T-helper 1 cell treated with Interleukin-12 subunit alpha and Interleukin-12 subunit beta and Interleukin-4 antibody, amounts not matched to agents 30 μg/mL and 1 μg/mL, for 36 hours (primary cell): ENCODE measurements at regions not wholly inside any gene's neighbourhood (a gene's known extent, or its start where the extent isn't known, plus 50 kb on each side); places are given as distances from the start of the nearest gene placed in this dataset.
"Not testable (repeated sequence)": the region's sequence is repeated elsewhere in the genome, so short reads cannot be mapped to it uniquely, and the experiment has no call there.

ENCODE experiments used
- H3K27ac Mint-ChIP-seq: one replicate; pipeline ENCODE4 v1.8.0; 2021; ENCODE audit warnings: mild to moderate bottlenecking, mixed read lengths
- H3K27me3 Mint-ChIP-seq: one replicate; pipeline ENCODE4 v1.8.0; 2021; ENCODE audit warnings: low read depth, mixed read lengths
- H3K36me3 Mint-ChIP-seq: one replicate; pipeline ENCODE4 v1.8.0; 2021; ENCODE audit warnings: low read depth, mixed read lengths
- H3K4me1 Mint-ChIP-seq: one replicate; pipeline ENCODE4 v1.8.0; 2021; ENCODE audit warnings: low read depth, mixed read lengths
- H3K4me3 Mint-ChIP-seq: one replicate; pipeline ENCODE4 v1.8.0; 2021; ENCODE audit warnings: mild to moderate bottlenecking, moderate library complexity, mixed read lengths
- H3K9me3 Mint-ChIP-seq: one replicate; pipeline ENCODE4 v1.8.0; 2021; ENCODE audit warnings: mixed read lengths

- peaks cover 5% of the 10 kb centered on the region for H3K9me3 Mint-ChIP-seq
- no peak overlapping the region for H3K27ac Mint-ChIP-seq
- H3K4me1 Mint-ChIP-seq, result no peaks in the 10 kb centered on the region
- no peaks in the 10 kb centered on the region for H3K36me3 Mint-ChIP-seq
- H3K4me3 Mint-ChIP-seq, result no peak overlapping the region
- no peaks in the 10 kb centered on the region for H3K27me3 Mint-ChIP-seq
Observed at GRCh38 chr2:140108706-140109475, 1328.7 kb upstream of the NXPH2 start.

- Mint-ChIP-seq H3K4me1 (no peaks in the 10 kb centered on the region), H3K27ac (no peak overlapping the region), H3K9me3 (peaks cover 4% of the 10 kb centered on the region), H3K36me3 (no peaks in the 10 kb centered on the region), H3K27me3 (no peaks in the 10 kb centered on the region), H3K4me3 (no peak overlapping the region)
Observed at GRCh38 chr2:140091926-140092325, 1311.7 kb upstream of the NXPH2 start.

GRCh38 chr2:140086964-140087363 lies 1306.8 kb upstream of the NXPH2 start:
- no peak overlapping the region for H3K27ac Mint-ChIP-seq
- H3K27me3 Mint-ChIP-seq, result no peaks in the 10 kb centered on the region
- peaks cover 7% of the 10 kb centered on the region for H3K9me3 Mint-ChIP-seq
- no peak overlapping the region for H3K4me3 Mint-ChIP-seq
- no peaks in the 10 kb centered on the region for H3K4me1 Mint-ChIP-seq
- no peaks in the 10 kb centered on the region for H3K36me3 Mint-ChIP-seq

- H3K27ac Mint-ChIP-seq, result no peak overlapping the region
- H3K4me3 Mint-ChIP-seq, result no peak overlapping the region
- no peaks in the 10 kb centered on the region for H3K27me3 Mint-ChIP-seq
- H3K9me3 Mint-ChIP-seq, result peaks cover 6% of the 10 kb centered on the region
- no peaks in the 10 kb centered on the region for H3K36me3 Mint-ChIP-seq
- no peaks in the 10 kb centered on the region for H3K4me1 Mint-ChIP-seq
Observed at GRCh38 chr2:140085674-140086073, 1305.5 kb upstream of the NXPH2 start.

GRCh38 chr2:140079038-140079437 lies 1298.8 kb upstream of the NXPH2 start:
- no peaks in the 10 kb centered on the region for H3K27me3 Mint-ChIP-seq
- no peak overlapping the region for H3K4me3 Mint-ChIP-seq
- H3K4me1 Mint-ChIP-seq, result no peaks in the 10 kb centered on the region
- H3K27ac Mint-ChIP-seq, result no peak overlapping the region
- peaks cover 12% of the 10 kb centered on the region for H3K9me3 Mint-ChIP-seq
- no peaks in the 10 kb centered on the region for H3K36me3 Mint-ChIP-seq

GRCh38 chr2:140076164-140076563 lies 1296.0 kb upstream of the NXPH2 start:
- H3K27ac Mint-ChIP-seq, result no peak overlapping the region
- H3K4me1 Mint-ChIP-seq, result no peaks in the 10 kb centered on the region
- peaks cover 18% of the 10 kb centered on the region for H3K9me3 Mint-ChIP-seq
- no peaks in the 10 kb centered on the region for H3K36me3 Mint-ChIP-seq
- H3K27me3 Mint-ChIP-seq, result no peaks in the 10 kb centered on the region
- no peak overlapping the region for H3K4me3 Mint-ChIP-seq

- H3K4me1 Mint-ChIP-seq, H3K4me3 Mint-ChIP-seq, H3K36me3 Mint-ChIP-seq, H3K27ac Mint-ChIP-seq, H3K27me3 Mint-ChIP-seq: not testable (repeated sequence)
- H3K9me3 Mint-ChIP-seq, result peaks cover 24% of the 10 kb centered on the region
Observed at GRCh38 chr2:140073763-140074162, 1293.6 kb upstream of the NXPH2 start.

- peaks cover 15% of the 10 kb centered on the region for H3K9me3 Mint-ChIP-seq
- H3K4me1 Mint-ChIP-seq, result no peaks in the 10 kb centered on the region
- no peak overlapping the region for H3K27ac Mint-ChIP-seq
- H3K4me3 Mint-ChIP-seq, result no peak overlapping the region
- H3K36me3 Mint-ChIP-seq, result no peaks in the 10 kb centered on the region
- no peaks in the 10 kb centered on the region for H3K27me3 Mint-ChIP-seq
Observed at GRCh38 chr2:140067661-140068060, 1287.5 kb upstream of the NXPH2 start.

GRCh38 chr2:140064243-140064642 lies 1284.1 kb upstream of the NXPH2 start:
- Mint-ChIP-seq H3K4me3 (no peak overlapping the region), H3K9me3 (peaks cover 4% of the 10 kb centered on the region), H3K27me3 (no peaks in the 10 kb centered on the region), H3K4me1 (no peaks in the 10 kb centered on the region), H3K27ac (no peak overlapping the region), H3K36me3 (no peaks in the 10 kb centered on the region)

GRCh38 chr2:140063356-140063755 lies 1283.2 kb upstream of the NXPH2 start:
- no peak overlapping the region for H3K4me3 Mint-ChIP-seq
- H3K9me3 Mint-ChIP-seq, result peaks cover 5% of the 10 kb centered on the region
- H3K27me3 Mint-ChIP-seq, result no peaks in the 10 kb centered on the region

GRCh38 chr2:140061240-140061639 lies 1281.0 kb upstream of the NXPH2 start:
- no peak overlapping the region for H3K4me3 Mint-ChIP-seq
- H3K4me1 Mint-ChIP-seq, result no peaks in the 10 kb centered on the region
- H3K36me3 Mint-ChIP-seq, result no peaks in the 10 kb centered on the region
- H3K27me3 Mint-ChIP-seq, result no peaks in the 10 kb centered on the region
- H3K9me3 Mint-ChIP-seq, result peaks cover 7% of the 10 kb centered on the region
- no peak overlapping the region for H3K27ac Mint-ChIP-seq

More at GRCh38 chr2:140063356-140063755, 1283.2 kb upstream of the NXPH2 start:
- H3K27ac Mint-ChIP-seq, result no peak overlapping the region
- H3K4me1 Mint-ChIP-seq, result no peaks in the 10 kb centered on the region
- H3K36me3 Mint-ChIP-seq, result no peaks in the 10 kb centered on the region

GRCh38 chr2:140057928-140058327 lies 1277.7 kb upstream of the NXPH2 start:
- H3K27me3 Mint-ChIP-seq, result no peaks in the 10 kb centered on the region
- no peak overlapping the region for H3K27ac Mint-ChIP-seq
- H3K36me3 Mint-ChIP-seq, result no peaks in the 10 kb centered on the region
- no peaks in the 10 kb centered on the region for H3K4me1 Mint-ChIP-seq
- no peak overlapping the region for H3K4me3 Mint-ChIP-seq
- peaks cover 3% of the 10 kb centered on the region for H3K9me3 Mint-ChIP-seq

- H3K4me3 Mint-ChIP-seq, result no peak overlapping the region
- no peaks in the 10 kb centered on the region for H3K4me1 Mint-ChIP-seq
- peaks cover 25% of the 10 kb centered on the region for H3K9me3 Mint-ChIP-seq
- no peaks in the 10 kb centered on the region for H3K27me3 Mint-ChIP-seq
- no peak overlapping the region for H3K27ac Mint-ChIP-seq
- H3K36me3 Mint-ChIP-seq, result no peaks in the 10 kb centered on the region
Observed at GRCh38 chr2:140041811-140042210, 1261.6 kb upstream of the NXPH2 start.

- Mint-ChIP-seq H3K27me3 (no peaks in the 10 kb centered on the region), H3K4me1 (no peaks in the 10 kb centered on the region), H3K9me3 (peaks cover 26% of the 10 kb centered on the region), H3K27ac (no peak overlapping the region), H3K4me3 (no peak overlapping the region), H3K36me3 (no peaks in the 10 kb centered on the region)
Observed at GRCh38 chr2:140041239-140041638, 1261.0 kb upstream of the NXPH2 start.

GRCh38 chr2:140033638-140034037 lies 1253.4 kb upstream of the NXPH2 start:
- no peak overlapping the region for H3K27ac Mint-ChIP-seq
- no peaks in the 10 kb centered on the region for H3K27me3 Mint-ChIP-seq
- H3K36me3 Mint-ChIP-seq, result no peaks in the 10 kb centered on the region
- peaks cover 18% of the 10 kb centered on the region for H3K9me3 Mint-ChIP-seq
- H3K4me1 Mint-ChIP-seq, result no peaks in the 10 kb centered on the region
- H3K4me3 Mint-ChIP-seq, result no peak overlapping the region

GRCh38 chr2:140027966-140028365 lies 1247.8 kb upstream of the NXPH2 start:
- Mint-ChIP-seq H3K27me3 (no peaks in the 10 kb centered on the region), H3K4me1 (no peaks in the 10 kb centered on the region), H3K36me3 (no peaks in the 10 kb centered on the region), H3K4me3 (no peak overlapping the region), H3K9me3 (peaks cover 4% of the 10 kb centered on the region), H3K27ac (no peak overlapping the region)
